ENCODE measurements at regions not wholly inside any gene's neighbourhood (a gene's known extent, or its start where the extent isn't known, plus 50 kb on each side); places are given as distances from the start of the nearest gene placed in this dataset.

- no peak for TF ChIP-seq CTCF (IDR thresholded peaks at IDR 0.05)
- TF ChIP-seq POLR2AphosphoS5 (IDR thresholded peaks at IDR 0.05), result no peak
- no peak for TF ChIP-seq POLR2A (IDR thresholded peaks at IDR 0.05)
- TF ChIP-seq EP300 (IDR thresholded peaks at IDR 0.05), result no peak
- Histone ChIP-seq H3K27ac (no peak overlapping the region), H3K36me3 (no peaks in the 10 kb centered on the region), H3K27me3 (no peaks in the 10 kb centered on the region), H3K9me3 (peaks cover 0 to 10% (median 0%) of the 10 kb centered on the region in 3 donors), H3K4me1 (no peaks in the 10 kb centered on the region), H3K4me3 (no peak overlapping the region)
- WGBS, 2 donors (ENCODE audit: low coverage in 1 of 2), result 100% methylated on average over 1 of the region's 1 CpG
- ATAC-seq, result no peak
Measured at GRCh38 chr4:125928652-125929051, 613.9 kb downstream of the FAT4 start.

GRCh38 chr4:125938541-125938940 lies 623.8 kb downstream of the FAT4 start:
- H3K27me3 ChIP-seq, result no peaks in the 10 kb centered on the region
- no peak overlapping the region for H3K4me3 ChIP-seq
- no peak for ATAC-seq
- H3K27ac ChIP-seq, result no peak overlapping the region
- no peaks in the 10 kb centered on the region for H3K4me1 ChIP-seq
- H3K36me3 ChIP-seq, result no peaks in the 10 kb centered on the region
- TF ChIP-seq EP300 (IDR thresholded peaks at IDR 0.05) (no peak), POLR2AphosphoS5 (IDR thresholded peaks at IDR 0.05) (no peak), CTCF (IDR thresholded peaks at IDR 0.05) (no peak), POLR2A (IDR thresholded peaks at IDR 0.05) (no peak)
- peaks cover 0 to 14% (median 0%) of the 10 kb centered on the region in 3 donors for H3K9me3 ChIP-seq

GRCh38 chr4:125940426-125940825 lies 625.7 kb downstream of the FAT4 start:
- H3K4me3 ChIP-seq, result no peak overlapping the region
- no peaks in the 10 kb centered on the region for H3K27me3 ChIP-seq
- H3K9me3 ChIP-seq, result no peaks in the 10 kb centered on the region
- no peak for ATAC-seq
- TF ChIP-seq EP300 (IDR thresholded peaks at IDR 0.05) (no peak), POLR2AphosphoS5 (IDR thresholded peaks at IDR 0.05) (no peak), POLR2A (IDR thresholded peaks at IDR 0.05) (no peak), CTCF (IDR thresholded peaks at IDR 0.05) (no peak)
- H3K27ac ChIP-seq, result no peak overlapping the region
- H3K36me3 ChIP-seq, result no peaks in the 10 kb centered on the region
- H3K4me1 ChIP-seq, result no peaks in the 10 kb centered on the region
- 53 to 69% methylated on average over 2 of the region's 2 CpGs for whole genome bisulfite sequencing, 2 donors (ENCODE audit: low coverage in 1 of 2)

GRCh38 chr4:125944966-125945365 lies 630.2 kb downstream of the FAT4 start:
- no peak for ATAC-seq

More at GRCh38 chr4:125944966-125945365, 630.2 kb downstream of the FAT4 start:
- no peaks in the 10 kb centered on the region for H3K27me3 ChIP-seq
- no peak overlapping the region for H3K4me3 ChIP-seq
- H3K4me1 ChIP-seq, result no peaks in the 10 kb centered on the region
- no peak overlapping the region for H3K27ac ChIP-seq
- H3K9me3 ChIP-seq, result no peaks in the 10 kb centered on the region
- TF ChIP-seq EP300 (IDR thresholded peaks at IDR 0.05) (no peak), POLR2AphosphoS5 (IDR thresholded peaks at IDR 0.05) (no peak), POLR2A (IDR thresholded peaks at IDR 0.05) (no peak), CTCF (IDR thresholded peaks at IDR 0.05) (no peak)
- no peaks in the 10 kb centered on the region for H3K36me3 ChIP-seq
- 87 to 100% methylated on average over 2 of the region's 2 CpGs for WGBS, 2 donors (ENCODE audit: low coverage in 1 of 2)
